Stimulated activated naive CD8-positive, alpha-beta T cell treated with anti-CD3 and anti-CD28 coated beads, Interleukin-15, amount 100 ng/mL, for 72 hours (primary cell): ENCODE measurements at regions not wholly inside any gene's neighbourhood (a gene's known extent, or its start where the extent isn't known, plus 50 kb on each side); places are given as distances from the start of the nearest gene placed in this dataset.

Experiments
- ATAC-seq: fragments of 150-1000 bp; cut with Tn5 transposase; 2 replicates; pipeline ENCODE4 v1.10.0; 2021; ENCODE audit warnings: mild to moderate bottlenecking, moderate library complexity
- DNase-seq, 2 donors: peaks; one replicate each; pipeline ENCODE4 v3.0.0; 2021 to 2022
- H3K27ac Mint-ChIP-seq, 2 donors: one replicate each; pipeline ENCODE4 v1.8.0; 2022; ENCODE audit warnings: mild to moderate bottlenecking in 2 of 2, mixed read lengths in 2 of 2, moderate library complexity in 2 of 2
- H3K27me3 Mint-ChIP-seq: one replicate; pipeline ENCODE4 v1.8.0; 2022; ENCODE audit warnings: mixed read lengths
- H3K4me1 Mint-ChIP-seq: one replicate; pipeline ENCODE4 v1.8.0; 2022; ENCODE audit warnings: mild to moderate bottlenecking, mixed read lengths
- H3K4me3 Mint-ChIP-seq, 2 donors: one replicate each; pipeline ENCODE4 v1.8.0; 2022; ENCODE audit warnings: mild to moderate bottlenecking in 2 of 2, mixed read lengths in 2 of 2, moderate library complexity in 1 of 2
- H3K9me3 Mint-ChIP-seq, 2 donors: one replicate each; pipeline ENCODE4 v1.8.0; 2022; ENCODE audit warnings: mixed read lengths in 2 of 2

DNA sequence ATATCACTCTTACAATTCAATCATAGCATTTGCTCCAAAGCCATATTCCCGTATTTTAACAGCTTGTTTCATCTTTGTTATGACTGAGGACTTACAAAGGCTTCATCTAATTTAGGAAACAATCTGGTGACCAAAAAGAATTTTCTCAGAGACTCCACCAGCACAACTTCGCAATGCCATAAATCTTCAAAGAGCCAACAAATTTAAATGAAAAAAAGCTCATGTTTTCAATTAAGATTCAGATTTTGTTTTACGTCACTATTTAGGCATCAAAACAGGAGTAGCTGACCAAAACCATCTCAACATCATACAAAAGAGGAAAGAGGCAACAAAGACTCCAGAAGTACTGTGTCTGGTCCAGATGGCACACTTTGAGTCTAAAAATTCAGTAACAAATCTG, 373.3 kb downstream of the TTLL7 start:
- no peak for ATAC-seq
- no peak for DNase-seq
- H3K27ac Mint-ChIP-seq = no peak overlapping the region
- no peaks in the 10 kb centered on the region for H3K27me3 Mint-ChIP-seq
- no peak overlapping the region for H3K4me3 Mint-ChIP-seq
- no peaks in the 10 kb centered on the region for H3K4me1 Mint-ChIP-seq
- H3K9me3 Mint-ChIP-seq = peaks cover 9 to 17% of the 10 kb centered on the region in 2 donors

- Mint-ChIP-seq H3K4me3 (no peak overlapping the region), H3K27me3 (no peaks in the 10 kb centered on the region), H3K27ac (no peak overlapping the region), H3K4me1 (peaks cover 5% of the 10 kb centered on the region), H3K9me3 (no peaks in the 10 kb centered on the region)
- DNase-seq (no peak), ATAC-seq (no peak)
Observed at GRCh38 chr1:83620016-83620415, 378.9 kb downstream of the TTLL7 start.

- ATAC-seq (no peak), DNase-seq (no peak)
- Mint-ChIP-seq H3K27me3 (no peaks in the 10 kb centered on the region), H3K9me3 (no peaks in the 10 kb centered on the region), H3K4me3 (no peak overlapping the region), H3K4me1 (peaks cover 6% of the 10 kb centered on the region), H3K27ac (no peak overlapping the region)
Observed at GRCh38 chr1:83619170-83619896, 379.6 kb downstream of the TTLL7 start.

DNA sequence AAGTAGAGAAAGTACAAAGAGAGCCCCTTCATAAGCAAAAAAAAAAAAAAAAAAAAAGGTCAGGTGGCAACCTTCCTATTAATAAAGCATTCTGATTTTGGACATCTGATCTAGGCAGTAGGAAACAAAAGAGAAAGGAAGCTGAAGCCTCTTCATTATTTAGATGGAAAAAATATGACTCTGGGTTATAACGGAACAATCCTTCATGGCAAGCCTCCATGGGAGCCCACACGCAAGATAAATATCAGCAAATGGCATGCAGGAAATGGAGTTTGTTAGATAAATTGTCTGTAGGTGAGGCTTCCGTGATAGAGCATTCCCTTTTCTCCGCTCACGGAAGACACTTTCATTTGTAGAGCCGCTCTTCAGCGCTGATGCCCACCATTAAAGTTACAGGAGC, 381.0 kb downstream of the TTLL7 start:
- H3K27me3 Mint-ChIP-seq = no peaks in the 10 kb centered on the region
- no peak overlapping the region for H3K4me3 Mint-ChIP-seq
- H3K27ac Mint-ChIP-seq = no peak overlapping the region

DNA sequence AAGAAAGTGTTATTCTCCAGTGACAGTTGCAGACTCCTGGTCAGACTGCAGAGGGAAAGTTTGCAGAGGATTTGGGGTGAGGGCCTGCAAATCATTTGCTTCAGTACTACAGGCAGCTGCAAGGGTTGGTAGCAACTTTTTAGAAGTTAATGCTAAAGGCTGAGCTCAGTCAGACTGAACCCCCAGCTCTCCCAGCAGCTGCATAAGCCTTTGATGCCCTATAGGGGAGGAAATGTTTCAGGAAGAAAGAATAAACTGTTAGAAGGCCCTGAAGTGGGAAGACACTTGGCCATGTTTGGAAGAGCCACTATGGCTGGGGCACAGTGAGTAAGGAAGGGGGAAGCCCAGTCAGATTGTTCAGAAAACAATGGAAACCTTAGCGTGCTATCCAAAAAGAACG, 383.6 kb downstream of the TTLL7 start:
- ATAC-seq = no peak
- peak overlapping the region in 1 of 2 donors; percentile 70 for H3K27ac Mint-ChIP-seq
- H3K4me1 Mint-ChIP-seq = peaks cover 6% of the 10 kb centered on the region
- peaks cover 0 to under 1% of the 10 kb centered on the region in 2 donors for H3K9me3 Mint-ChIP-seq
- H3K27me3 Mint-ChIP-seq = no peaks in the 10 kb centered on the region
- H3K4me3 Mint-ChIP-seq = no peak overlapping the region
- no peak for DNase-seq

More for the DNA sequence above, 381.0 kb downstream of the TTLL7 start:
- Mint-ChIP-seq H3K9me3 (no peaks in the 10 kb centered on the region), H3K4me1 (peaks cover 6% of the 10 kb centered on the region)
- no peak for DNase-seq
- no peak for ATAC-seq

DNA sequence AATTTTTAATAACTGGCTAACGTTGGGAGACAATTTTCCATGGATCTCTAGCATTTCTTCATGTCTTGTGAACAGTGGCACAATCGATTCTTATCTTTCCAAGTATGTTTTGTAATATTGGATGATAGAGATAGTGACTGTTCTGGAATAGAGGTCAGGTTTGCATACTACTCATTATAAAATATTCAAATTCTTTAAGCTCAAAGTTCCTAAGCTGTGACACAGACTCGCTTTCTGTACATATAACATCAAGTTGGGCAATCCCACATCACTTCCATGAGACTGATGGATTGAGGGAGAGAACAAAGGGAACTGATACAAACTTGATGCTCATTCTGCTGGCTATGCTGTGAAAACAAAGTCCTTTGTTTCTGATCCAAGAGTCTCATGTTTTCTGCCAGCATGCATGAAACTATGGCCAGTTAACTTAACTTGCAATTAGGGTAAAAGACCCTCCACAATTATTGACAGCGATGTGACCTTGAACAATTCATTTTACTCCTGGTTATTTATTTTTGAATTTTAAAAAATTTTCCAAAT, 392.4 kb downstream of the TTLL7 start:
- ATAC-seq (no peak), DNase-seq (no peak)
- H3K4me3 Mint-ChIP-seq = no peak overlapping the region
- no peak overlapping the region for H3K27ac Mint-ChIP-seq
- peaks cover 0 to 4% of the 10 kb centered on the region in 2 donors for H3K9me3 Mint-ChIP-seq
- no peaks in the 10 kb centered on the region for H3K4me1 Mint-ChIP-seq
- H3K27me3 Mint-ChIP-seq = no peaks in the 10 kb centered on the region

DNA sequence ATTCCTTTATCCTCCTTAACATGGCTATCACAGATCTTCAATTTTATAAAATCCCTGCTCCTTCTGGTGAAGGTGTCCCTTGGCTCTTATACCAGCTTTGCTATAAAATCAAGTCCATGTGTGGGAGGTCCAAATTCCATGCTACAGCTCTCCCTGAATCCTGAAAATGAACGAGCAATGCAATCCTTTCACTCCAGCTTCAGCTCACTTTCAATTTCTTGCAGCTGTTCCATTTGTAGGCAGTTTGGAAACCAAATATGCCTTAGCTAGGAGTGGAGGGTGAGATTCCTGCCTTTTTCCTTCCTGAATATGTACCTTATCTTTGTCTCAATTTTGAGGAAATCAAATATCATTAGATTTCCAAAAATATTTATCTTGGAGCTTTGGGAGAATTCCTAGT, 402.6 kb downstream of the TTLL7 start:
- H3K4me3 Mint-ChIP-seq = no peak overlapping the region
- no peak overlapping the region for H3K27ac Mint-ChIP-seq
- ATAC-seq (no peak), DNase-seq (no peak)
- peaks cover 8% of the 10 kb centered on the region for H3K4me1 Mint-ChIP-seq
- H3K27me3 Mint-ChIP-seq = no peaks in the 10 kb centered on the region
- peaks cover 8 to 16% of the 10 kb centered on the region in 2 donors for H3K9me3 Mint-ChIP-seq

- Mint-ChIP-seq H3K27ac (no peak overlapping the region), H3K9me3 (peaks cover 8 to 16% of the 10 kb centered on the region in 2 donors), H3K4me1 (peaks cover 8% of the 10 kb centered on the region), H3K27me3 (no peaks in the 10 kb centered on the region), H3K4me3 (no peak overlapping the region)
- no peak for ATAC-seq
- no peak for DNase-seq
Observed at GRCh38 chr1:83593073-83593472, 405.9 kb downstream of the TTLL7 start.

DNA sequence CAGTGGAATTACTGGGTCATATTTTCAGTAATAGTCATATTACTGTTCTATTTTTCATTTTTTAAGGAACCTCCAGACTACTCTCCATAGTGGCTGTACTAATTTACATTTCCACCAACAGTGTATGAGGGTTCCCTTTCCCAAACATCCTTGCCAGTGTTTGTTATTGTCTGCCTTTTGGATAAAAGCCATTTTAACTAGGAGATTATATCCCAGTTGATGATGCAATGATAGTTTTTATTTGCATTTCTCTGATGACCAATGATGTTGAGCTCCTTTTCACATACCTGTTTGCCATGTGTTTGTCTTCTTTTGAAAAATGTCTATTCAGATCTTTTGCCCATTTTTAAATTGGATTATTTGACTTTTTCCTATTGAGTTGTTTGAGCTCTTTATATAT, 410.8 kb downstream of the TTLL7 start:
- no peaks in the 10 kb centered on the region for H3K27me3 Mint-ChIP-seq

DNA sequence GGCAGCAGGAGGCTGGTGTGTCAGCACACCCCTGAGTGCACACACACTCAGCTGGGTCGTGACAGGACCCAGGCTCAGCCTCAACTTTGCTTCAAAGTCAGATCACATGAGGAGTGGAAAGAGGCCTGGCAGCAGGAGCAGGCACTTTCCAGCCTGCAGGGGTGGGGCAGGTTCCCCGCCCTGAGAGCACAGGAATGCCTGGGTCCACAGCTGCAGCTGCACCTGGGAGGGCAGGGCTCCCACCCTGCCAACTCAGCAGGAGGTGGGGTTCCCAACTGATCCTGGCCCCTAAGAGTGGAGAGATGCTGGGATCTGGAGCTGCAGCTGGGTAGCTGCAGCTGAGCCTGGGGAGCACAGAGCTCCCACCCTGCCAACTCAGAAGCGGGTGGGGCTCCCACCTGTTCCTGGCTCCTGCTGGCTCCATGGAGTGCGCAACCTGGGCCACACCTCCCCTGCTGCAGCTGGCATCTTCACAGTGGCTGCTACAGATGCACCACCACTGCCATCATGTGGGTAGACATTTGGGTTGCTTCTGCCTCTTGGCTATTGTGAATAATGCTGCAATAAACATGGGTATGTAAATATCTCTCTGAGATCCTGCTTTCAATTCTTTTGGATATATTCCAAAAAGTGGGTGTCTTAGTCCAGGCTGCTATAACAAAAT, 415.4 kb downstream of the TTLL7 start:
- Mint-ChIP-seq H3K9me3 (peaks cover 2 to 6% of the 10 kb centered on the region in 2 donors), H3K4me1 (peaks cover 5% of the 10 kb centered on the region), H3K27ac (peak overlapping the region in 1 of 2 donors; percentile 48), H3K4me3 (no peak overlapping the region), H3K27me3 (no peaks in the 10 kb centered on the region)
- DNase-seq (no peak), ATAC-seq (peak; percentile 43)

More for the DNA sequence above, 410.8 kb downstream of the TTLL7 start:
- H3K4me1 Mint-ChIP-seq = peaks cover 8% of the 10 kb centered on the region
- H3K4me3 Mint-ChIP-seq = no peak overlapping the region
- no peak for DNase-seq
- ATAC-seq = no peak
- H3K27ac Mint-ChIP-seq = no peak overlapping the region
- peaks cover 9 to 16% of the 10 kb centered on the region in 2 donors for H3K9me3 Mint-ChIP-seq

DNA sequence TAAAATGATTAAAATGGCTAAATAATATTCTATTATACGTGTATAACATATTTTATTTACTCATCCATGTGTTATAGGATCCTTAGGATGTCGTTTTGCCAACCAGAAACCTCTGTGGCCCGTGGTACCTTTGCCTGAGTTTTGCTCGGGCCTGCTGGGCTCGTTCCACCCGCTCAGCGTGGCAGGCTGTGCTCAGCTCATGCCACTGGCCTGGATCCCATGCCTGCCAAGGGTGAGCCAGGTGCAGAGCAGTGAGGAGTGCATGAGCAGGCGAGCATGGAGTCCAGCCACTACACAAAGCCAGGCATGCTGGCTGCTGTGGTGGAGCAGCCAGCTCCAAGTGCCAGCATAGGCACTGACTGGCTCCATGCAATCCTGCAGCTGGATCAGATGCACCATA, 417.2 kb downstream of the TTLL7 start:
- Mint-ChIP-seq H3K27me3 (no peaks in the 10 kb centered on the region), H3K27ac (no peak overlapping the region), H3K4me3 (no peak overlapping the region), H3K4me1 (peaks cover 5% of the 10 kb centered on the region), H3K9me3 (no peaks in the 10 kb centered on the region)
- DNase-seq (no peak), ATAC-seq (no peak)

- ATAC-seq (no peak), DNase-seq (no peak)
- no peak overlapping the region for H3K4me3 Mint-ChIP-seq
- no peaks in the 10 kb centered on the region for H3K9me3 Mint-ChIP-seq
- H3K27me3 Mint-ChIP-seq = no peaks in the 10 kb centered on the region
- H3K27ac Mint-ChIP-seq = no peak overlapping the region
- peaks cover 2% of the 10 kb centered on the region for H3K4me1 Mint-ChIP-seq
Observed at GRCh38 chr1:83574791-83575190, 424.1 kb downstream of the TTLL7 start.

GRCh38 chr1:83573776-83574175, 425.2 kb downstream of the TTLL7 start:
- no peak for ATAC-seq
- no peaks in the 10 kb centered on the region for H3K27me3 Mint-ChIP-seq
- no peaks in the 10 kb centered on the region for H3K9me3 Mint-ChIP-seq
- H3K27ac Mint-ChIP-seq = no peak overlapping the region
- DNase-seq = no peak
- no peak overlapping the region for H3K4me3 Mint-ChIP-seq
- H3K4me1 Mint-ChIP-seq = no peaks in the 10 kb centered on the region

- ATAC-seq = no peak
Observed at GRCh38 chr1:83571536-83571935, 427.4 kb downstream of the TTLL7 start.

DNA sequence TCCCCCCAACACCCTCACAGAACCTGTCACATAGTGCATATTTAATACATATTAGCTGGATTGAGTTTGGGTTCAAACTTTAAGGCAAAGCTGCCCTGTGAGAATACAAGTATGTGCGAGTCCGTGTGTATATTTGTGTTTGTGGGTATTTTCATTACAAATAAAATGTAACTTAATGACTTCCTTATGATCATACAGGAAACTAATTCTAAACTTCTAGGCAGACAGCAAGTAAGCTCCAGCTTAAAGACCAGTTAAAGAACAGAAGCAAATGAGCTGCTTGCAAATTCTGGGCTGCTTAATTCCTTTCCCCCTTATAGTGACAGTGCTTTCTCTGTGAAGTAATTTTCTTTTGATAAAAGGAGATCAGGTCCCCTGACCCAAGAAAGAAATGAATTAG, 437.6 kb downstream of the TTLL7 start:
- H3K27ac Mint-ChIP-seq = no peak overlapping the region
- H3K4me1 Mint-ChIP-seq = no peaks in the 10 kb centered on the region
- ATAC-seq = no peak
- no peaks in the 10 kb centered on the region for H3K27me3 Mint-ChIP-seq
- DNase-seq = no peak
- H3K9me3 Mint-ChIP-seq = peaks cover 0 to 5% of the 10 kb centered on the region in 2 donors
- no peak overlapping the region for H3K4me3 Mint-ChIP-seq

More at GRCh38 chr1:83571536-83571935, 427.4 kb downstream of the TTLL7 start:
- Mint-ChIP-seq H3K27me3 (no peaks in the 10 kb centered on the region), H3K4me3 (no peak overlapping the region), H3K9me3 (no peaks in the 10 kb centered on the region), H3K4me1 (no peaks in the 10 kb centered on the region), H3K27ac (no peak overlapping the region)
- DNase-seq = no peak

GRCh38 chr1:83559129-83559840, 439.6 kb downstream of the TTLL7 start:
- H3K9me3 Mint-ChIP-seq = peaks cover 0 to 5% of the 10 kb centered on the region in 2 donors
- no peaks in the 10 kb centered on the region for H3K4me1 Mint-ChIP-seq
- H3K27me3 Mint-ChIP-seq = no peaks in the 10 kb centered on the region
- no peak overlapping the region for H3K4me3 Mint-ChIP-seq
- no peak for ATAC-seq
- DNase-seq = no peak
- no peak overlapping the region for H3K27ac Mint-ChIP-seq
